GM21576 (cell line): ENCODE measurements at regions not wholly inside any gene's neighbourhood (a gene's known extent, or its start where the extent isn't known, plus 50 kb on each side); places are given as distances from the start of the nearest gene placed in this dataset.

Experiments
- ATAC-seq: cut with Tn5 transposase; IDR thresholded peaks from one replicate; pipeline ENCODE4 v1.9.1; 2021; ENCODE audit warnings: mild to moderate bottlenecking, moderate library complexity; ENCODE audit not compliant: unreplicated experiment

DNA sequence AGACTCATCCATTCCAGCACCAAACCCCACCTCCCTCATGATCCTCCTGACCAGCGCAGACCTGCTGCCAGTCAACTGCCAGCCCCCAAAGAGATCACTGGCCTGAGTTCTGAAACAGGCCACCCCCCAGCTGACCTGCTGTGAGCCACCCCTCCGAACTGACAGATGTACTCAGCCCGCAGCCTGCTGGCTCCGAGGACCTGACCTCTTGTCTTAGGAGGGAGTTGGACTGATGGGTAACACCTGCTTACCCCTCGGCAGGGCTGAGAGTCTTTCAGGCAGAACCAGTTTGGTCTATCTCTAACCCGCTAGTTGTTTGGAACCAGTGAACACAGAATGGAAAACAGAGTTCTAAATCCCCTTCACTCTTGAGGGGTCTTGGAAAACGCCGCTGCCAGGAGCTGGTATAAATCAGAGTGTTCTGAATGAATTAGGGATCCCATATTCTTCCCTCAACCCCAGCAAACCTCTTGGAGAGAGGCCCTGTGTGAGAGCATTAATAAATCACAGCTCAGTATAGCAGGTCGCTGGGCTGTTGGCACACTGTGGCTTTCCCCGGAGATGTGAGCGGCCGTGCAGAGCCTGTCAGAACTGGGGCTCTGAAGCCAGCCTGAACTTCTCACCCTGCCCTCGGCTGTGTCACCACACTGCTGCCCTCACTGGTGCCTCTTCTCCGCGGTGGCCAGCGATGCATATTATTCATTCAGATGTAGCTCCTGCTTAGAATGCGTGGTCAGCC, 165.1 kb upstream of the NCAM1 start:
- ATAC-seq: no peak

DNA sequence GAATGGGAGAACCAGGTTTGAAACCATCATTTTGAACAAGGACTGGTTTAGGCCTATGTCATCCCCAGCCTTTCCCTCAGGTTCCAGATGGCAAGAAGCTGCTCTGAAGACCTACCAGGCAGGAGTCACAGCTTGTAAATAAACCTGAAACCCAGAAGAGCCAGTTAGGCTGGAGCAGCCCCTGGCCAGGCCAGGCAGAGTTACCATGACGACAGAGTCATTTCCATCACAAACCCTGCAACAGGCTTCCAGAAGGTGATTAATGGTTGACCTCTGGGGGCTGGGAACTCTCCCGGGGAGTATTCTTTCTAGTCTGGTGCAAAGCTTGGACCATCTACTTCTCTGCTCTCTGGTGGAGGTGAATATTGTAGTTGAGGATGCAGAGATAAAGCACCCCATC, 164.1 kb upstream of the NCAM1 start:
- no peak for ATAC-seq

DNA sequence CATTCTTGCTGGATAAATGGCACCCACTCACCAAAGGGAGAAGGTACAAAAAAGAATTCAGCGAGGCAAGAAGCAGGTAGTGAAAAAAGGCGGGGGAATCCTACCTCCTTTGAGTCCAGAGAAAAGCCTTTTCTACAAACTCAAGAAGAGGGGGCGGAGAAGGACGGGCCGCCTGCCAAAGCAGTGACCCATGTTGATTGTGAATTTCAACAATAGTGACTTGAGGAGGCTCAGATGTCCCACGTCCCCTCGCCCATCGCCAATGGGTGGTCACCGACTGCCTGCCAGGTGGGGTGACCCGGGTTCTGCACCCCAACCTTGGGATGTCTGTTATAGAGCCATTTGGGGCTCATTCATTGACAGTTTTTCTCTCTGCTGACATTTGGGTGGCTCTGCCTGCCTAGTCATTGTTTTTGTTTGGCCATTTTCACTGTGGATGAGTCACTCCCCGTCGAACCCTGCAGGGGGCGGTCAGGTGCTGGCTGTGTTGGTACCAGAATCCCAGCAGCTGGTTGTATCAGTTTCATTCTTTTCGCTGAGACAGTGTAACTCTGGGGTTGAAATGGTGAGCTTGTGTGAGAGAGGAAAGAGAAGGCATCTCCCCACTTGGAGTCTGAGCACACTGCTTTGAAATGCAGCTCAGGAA, 163.4 kb upstream of the NCAM1 start:
- peak; percentile 56 for ATAC-seq

DNA sequence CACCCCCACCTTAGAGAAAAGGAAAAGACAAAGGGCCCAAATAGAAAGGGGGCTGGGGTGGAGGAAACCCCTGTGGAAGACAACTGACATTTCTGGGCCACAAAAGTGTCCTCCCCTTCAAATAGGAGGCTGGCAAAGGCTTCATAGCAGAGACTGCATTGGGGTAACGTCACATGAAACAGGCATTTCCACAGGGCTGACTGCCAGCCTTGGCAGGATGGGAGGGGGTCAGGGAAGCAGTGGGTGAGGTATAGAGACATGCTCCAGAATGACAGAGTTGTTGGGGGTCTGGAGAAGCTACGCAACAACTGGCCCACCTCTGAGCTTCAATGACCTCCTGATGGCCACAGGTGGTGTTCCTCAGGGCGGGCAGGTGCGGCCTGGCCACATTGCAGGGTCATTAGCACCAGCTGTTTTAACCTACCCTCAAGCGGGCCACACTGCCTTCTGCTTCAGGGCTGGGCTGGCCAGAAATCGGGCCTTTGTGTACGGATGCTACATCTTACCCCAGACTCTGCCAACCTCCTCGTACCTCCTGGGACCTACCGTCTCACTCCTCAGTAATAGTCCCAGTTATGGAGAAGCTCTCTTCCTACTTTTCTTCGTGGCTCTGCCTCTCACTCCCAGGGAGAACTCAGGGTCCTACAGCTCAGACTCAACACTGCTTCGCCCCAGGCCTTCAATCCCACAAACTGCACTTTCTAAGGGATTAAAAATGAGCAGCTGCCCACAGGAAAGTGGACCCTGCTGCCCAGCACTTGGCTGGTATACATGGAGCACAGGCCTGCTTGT, 160.0 kb upstream of the NCAM1 start:
- ATAC-seq: no peak

DNA sequence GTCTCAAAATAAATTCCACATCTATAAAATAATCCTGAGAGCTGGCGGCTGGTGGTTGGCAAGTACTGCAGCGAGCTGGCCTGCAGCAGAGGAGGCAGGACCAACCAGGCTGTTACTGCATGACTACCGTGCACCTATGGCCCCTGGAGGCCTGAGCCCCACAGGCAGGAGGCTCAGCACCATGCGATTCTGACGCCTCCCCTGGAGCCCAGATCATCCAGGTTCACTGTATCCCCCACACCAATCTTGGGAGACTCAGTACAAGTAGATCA, 159.5 kb upstream of the NCAM1 start:
- no peak for ATAC-seq

DNA sequence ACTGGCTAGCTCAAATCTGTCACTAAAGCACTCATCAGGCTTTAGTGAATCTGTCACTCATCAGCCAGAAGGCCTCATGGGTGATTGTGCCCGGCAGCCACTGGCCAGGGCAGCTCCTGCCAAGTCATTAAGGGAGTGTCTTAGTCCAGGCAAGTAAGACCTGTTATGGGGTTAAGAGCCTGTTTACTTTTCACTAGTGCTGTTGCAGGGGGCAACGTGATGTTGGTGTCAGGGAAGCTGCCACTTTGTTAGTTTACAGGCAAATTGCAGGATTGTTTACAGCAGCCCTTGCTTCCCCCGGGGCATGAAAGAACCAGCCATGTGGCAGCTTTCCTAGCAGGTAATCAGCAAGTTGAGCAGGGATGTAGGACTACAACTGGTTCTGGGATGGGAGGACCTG, 155.6 kb upstream of the NCAM1 start:
- ATAC-seq: no peak

DNA sequence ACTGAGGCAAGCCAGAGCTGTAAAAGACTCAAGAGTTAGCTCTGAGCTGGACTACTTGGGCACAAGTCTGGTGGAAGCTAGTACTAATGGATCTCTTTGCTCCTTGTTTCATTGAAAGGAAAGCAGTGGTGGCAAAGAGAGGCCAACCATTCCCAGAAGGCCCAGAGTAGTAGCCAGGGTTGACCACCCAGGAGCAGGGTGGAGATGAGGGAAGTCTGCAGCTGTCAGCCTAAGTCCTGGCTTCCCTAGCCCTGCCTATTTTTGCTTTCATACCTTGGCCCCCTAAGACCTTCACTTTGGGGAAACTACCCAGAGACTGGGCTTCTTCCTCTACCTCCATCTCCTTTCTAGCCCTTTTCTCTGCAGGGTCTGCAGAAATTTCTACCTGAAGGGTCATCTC, 155.0 kb upstream of the NCAM1 start:
- ATAC-seq: no peak

DNA sequence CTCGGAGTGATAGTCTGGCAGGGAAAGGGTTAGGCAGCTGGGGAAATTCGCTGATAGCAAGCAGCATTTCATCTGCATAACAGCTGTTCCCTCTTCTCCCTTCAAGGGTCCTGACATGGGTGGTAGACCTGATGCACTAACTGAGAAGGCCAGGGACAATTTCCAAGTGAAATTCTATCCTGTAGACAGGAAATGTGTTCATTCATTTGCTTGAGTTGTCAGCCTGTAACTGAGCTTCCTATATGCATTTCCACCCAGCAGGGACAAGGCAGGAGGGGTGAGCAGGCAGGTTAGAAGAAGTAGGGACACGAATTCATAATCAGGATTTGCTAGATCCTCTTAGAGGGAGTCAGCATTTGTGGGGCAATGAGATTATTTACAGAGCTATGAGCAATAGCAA, 154.3 kb upstream of the NCAM1 start:
- ATAC-seq: no peak

DNA sequence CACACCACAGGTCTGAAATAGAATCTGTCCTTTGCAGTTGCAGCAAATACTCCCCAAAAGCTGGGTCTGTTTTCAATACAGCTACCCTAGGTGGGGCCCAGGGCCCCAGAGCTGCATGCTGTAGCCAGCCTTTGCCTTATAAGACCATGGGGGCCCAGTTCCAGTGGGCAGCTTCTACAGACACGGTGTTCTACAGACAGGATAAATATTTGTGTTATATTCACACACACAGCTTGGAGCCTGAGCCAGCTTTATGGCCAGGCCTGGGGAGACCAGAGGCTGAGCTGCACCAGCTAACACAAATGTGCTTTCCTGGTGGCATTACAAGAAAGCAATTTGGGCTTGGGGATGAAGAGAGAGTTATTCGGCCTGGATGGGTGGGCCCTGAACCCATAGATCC, 151.8 kb upstream of the NCAM1 start:
- no peak for ATAC-seq

DNA sequence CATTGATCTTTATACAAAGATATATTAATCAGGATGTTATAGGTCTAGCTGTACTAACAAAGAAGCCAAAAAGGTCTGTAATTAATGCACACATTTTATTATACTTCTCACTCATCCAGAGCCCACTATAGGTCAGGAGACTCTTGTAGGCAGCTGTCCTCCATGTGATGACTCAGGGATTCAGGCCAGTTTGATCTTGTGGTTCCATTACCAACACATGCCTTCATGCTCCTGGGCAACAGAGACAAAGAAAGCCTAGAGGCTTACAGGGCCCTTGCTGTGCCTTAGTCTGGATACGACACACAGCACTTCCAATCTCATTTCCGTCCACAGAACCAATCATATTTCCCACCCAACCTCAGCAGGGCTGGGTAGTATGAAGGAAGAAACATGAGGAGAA, 150.3 kb upstream of the NCAM1 start:
- ATAC-seq: no peak

DNA sequence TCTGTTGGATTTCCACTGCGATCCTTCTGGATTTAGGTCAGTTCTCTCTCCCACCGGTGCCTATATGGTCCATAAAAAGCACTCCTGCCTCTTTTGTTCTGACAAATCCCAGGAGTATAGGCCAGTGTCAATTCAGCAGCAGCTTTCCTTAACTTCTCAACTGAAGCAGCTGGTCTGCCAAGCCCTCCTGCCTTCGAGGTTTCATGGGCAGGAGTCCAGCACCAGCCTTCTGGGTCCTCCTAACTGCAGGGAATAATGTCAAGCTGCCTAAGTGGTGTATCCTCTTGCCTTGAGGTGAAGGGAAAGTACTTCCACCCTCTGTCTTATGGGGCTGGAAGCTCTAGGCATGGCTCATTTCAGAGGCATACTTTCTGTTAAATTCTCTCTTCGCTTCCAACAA, 149.4 kb upstream of the NCAM1 start:
- ATAC-seq: no peak

DNA sequence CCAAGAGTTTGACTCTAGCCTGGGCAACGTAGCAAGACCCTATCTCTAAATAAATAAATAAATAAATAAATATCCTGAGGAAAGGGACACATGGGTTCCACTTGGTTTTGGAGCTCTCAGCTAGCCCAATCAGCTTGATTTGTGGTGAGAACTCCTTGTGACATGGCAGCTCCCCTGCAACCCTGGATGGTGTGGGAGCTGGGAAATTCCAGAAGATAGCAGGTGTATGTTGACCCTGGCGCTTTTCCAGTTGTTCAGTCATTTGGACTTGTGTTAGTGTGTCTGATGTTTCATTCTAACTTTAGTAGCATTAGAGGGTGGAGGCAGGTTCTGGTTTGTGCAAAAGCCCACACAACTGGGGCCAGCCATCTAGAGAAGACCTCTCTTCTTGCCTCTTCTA, 148.5 kb upstream of the NCAM1 start:
- no peak for ATAC-seq

DNA sequence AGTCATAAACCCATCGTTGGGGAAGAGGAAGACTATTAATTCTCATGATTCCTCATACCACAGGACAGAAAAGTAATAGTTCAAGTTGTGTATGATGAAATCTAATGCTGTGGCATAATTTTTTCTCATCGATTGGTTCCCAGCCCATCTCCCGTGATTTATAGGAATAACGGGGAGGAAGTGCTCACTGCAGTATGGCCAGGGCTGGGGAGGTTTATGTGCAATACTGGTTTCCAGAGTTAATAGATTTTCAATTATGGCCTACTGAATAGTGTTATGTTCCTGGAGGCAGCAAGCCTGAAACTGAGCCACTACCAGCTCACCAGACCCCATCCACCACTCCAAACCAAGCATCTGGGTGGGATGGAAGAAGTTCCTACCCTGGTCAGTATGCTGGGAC, 147.1 kb upstream of the NCAM1 start:
- no peak for ATAC-seq

DNA sequence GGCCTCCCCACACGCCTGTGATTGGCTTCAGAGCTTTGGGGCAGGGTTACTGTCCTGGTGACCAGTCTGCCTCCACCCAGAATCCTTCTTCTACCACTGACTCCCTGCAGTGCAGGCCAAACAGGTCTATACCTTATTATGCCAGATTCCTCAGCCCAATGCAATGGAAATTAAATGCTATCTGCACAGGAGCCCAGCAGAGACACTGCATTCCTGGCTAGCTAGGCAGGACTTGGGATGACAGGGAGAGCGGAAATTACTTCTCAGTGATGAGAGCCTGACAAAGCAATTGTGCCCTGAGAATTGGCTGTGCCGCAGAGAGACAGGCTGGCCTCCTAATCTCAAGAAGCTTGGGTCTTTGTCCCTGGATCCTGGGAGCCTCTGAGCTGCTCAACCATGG, 143.8 kb upstream of the NCAM1 start:
- no peak for ATAC-seq

DNA sequence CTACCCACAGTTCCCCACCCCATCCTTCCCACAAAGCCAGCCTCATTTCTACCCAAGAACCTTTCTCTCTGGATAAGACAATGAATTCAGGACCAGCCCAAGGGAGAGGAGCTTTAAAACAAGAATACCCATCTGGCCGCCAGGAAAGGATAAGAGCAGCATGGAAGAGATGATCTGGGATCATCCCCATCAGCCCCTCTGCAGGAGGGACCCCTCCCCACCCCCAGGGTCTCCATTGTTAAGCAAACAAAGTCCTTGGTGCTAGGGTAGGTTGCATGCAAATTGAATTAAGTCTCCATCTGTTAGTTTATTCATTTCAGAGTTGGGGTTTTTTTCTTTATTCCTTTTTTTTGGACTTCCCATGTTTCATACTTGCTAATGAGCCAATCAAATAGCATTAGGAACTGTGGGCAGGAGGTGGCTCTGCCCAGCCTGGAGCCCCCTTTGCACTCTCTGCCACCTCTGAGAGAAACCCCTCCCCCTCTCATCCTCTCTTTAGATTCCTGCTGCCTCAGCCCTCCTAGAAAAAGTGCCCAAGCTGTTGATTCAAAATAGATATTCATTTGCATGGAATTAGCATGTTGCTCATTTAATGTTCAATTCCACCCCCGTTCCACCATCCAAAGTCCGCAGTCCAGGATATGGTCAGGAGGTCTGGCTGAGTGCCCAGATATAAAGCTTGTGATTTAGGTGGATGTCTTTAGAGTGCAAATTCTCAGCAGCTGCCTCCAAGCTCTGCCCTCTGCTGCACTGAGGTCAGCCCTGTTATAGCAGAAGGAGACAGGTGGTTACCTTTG, 138.5 kb upstream of the NCAM1 start:
- ATAC-seq: no peak

DNA sequence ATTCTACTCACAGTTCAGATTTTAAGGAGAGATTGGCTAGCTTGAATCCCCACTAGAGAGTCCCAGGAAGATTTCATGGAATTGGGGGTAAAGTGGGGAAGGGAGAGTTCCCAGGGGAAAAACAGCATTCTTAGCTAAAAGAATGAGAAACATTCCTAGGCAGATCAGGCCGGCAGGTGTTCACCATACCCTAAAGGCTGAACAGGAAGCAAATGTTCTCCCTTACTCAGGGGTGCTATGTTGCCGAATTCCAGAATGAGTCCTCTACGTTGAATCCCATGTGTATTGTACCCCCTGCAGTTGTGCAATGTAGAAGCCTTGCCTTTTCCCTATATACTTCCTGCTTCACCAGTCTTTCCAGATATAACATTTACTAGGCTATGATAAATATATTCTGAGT, 135.2 kb upstream of the NCAM1 start:
- ATAC-seq: no peak

DNA sequence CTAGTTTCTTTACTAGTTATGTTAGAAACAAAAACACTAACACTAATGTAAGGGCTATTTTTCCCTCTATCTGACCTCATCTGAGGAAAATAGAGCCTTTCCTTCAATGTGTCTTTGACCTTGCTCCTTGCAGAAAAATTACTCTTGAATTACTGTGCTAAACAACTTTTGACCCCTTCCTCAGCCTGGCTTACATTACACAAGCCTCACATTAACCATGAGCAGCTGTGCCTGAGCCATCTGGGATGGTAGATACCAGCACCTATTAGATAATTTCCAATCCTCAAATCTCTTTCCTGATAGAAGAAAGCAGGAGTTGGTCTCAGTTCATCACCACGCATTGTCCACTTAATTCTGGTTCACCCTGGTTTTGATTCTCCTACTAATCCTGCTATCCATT, 134.4 kb upstream of the NCAM1 start:
- no peak for ATAC-seq

DNA sequence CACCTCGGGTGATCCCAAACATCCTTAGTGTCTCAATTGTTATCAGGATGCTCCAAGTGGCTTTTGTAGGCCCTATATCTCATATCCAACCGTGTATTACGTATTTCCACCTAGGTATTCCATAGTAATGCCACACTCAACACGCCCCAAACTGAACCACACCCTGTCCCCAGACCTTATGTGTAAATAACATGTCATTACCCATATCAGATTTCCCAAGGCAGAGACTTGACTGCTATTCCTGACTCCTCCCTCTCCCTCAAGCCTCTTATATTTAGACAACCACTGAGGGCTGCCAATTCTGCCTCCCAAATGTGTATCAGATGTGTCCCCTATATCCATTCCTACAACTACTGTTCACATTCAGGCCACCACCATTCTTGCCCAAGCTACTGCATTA, 132.8 kb upstream of the NCAM1 start:
- ATAC-seq: no peak

DNA sequence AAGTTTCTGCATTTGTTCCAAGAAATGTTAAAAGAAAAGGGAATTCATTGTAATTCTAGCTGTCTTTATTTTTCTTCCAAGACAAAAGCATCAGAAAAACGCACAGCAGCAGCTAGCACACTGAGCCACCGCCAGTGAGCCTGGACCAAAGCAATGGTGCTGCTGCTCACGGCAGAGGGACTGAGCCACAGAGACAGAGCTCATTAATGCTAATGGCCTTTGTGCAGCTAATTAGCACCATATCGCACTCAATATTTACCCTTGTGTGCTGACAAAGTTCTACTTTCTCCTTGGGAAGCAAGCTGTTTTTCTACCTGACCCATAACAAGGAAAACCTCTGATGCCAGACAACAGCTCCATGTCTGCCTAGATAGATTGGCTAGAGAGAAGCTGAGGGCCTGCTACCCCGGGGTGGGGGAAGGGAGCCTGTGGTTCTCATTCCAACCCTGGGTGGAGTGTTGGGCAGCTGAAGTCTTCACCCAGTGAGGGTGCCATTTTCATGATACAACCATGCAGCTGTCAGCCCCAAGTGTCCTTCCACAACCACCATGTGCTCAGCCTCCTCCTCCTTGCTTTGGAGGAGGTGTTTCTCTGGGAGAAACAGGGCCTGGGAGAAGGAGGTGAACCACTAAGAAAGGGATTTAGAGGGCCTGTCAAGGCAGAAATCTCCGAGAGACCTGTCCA, 131.1 kb upstream of the NCAM1 start:
- no peak for ATAC-seq

DNA sequence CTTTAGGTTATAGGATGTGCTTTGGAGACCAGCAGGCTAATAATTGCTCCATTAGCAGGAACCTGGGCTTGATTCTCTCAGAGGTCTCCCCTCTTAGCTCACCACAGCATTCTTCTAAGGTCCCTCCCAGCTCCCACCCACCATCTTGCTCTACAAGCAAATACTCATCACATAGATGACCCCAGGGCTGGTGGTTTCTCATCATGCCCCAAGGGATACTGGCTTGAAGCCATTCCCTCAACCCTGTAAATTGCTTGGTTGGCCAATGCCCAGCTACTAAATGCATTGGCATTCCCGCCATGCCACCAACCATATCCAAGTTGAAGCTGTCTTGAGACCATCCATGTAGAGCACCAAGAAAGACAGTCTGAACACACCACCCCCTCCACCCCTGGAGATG, 130.2 kb upstream of the NCAM1 start:
- ATAC-seq: no peak
